ENCODE measurements at regions not wholly inside any gene's neighbourhood (a gene's known extent, or its start where the extent isn't known, plus 50 kb on each side); places are given as distances from the start of the nearest gene placed in this dataset.
"Not testable (repeated sequence)": the region's sequence is repeated elsewhere in the genome, so short reads cannot be mapped to it uniquely, and the experiment has no call there.

DNA sequence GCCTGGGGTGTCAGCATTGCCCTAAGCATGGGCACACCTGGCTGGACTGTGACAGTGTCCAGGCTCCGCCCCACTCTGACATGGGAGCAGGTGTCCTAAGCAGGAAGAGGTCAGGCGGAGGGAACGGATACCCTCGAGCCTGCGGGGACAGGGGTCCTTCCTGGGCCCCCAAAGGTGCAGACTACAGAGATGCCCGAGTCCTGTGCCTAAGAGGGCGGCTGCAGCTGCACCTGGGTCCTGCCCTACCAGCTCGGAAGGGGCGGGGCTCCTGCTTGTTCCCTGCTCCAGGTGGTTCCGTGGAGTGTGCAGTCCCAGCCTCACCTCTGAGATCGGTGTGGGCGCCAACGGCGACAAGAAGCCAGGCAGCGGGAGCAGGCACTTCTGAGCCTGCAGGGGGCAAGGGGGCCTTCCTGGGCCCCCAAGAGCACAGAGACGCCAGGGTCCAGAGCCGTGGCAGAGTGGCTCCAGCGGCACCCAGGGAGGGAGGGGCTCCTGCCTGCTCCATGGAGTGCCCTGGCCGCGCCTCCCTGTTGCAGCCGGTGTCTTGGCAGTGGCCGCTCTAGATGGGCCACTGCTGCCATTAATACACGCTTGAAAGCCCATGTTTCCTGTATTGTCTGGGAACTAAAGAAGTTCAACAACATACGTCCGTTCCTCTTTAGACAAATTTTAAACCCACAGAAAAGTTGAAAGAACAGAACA lies 64.5 kb upstream of the CACNA2D1 start:
- DNase-seq = no peak
- Histone ChIP-seq H3K9me3 (no peaks in the 10 kb centered on the region), H3K27me3 (no peaks in the 10 kb centered on the region), H3K4me1 (no peaks in the 10 kb centered on the region), H3K4me3 (ENCODE audit: low read depth, low read length) (no peak overlapping the region), H3K36me3 (no peaks in the 10 kb centered on the region)
- TF ChIP-seq, protein P1, sequence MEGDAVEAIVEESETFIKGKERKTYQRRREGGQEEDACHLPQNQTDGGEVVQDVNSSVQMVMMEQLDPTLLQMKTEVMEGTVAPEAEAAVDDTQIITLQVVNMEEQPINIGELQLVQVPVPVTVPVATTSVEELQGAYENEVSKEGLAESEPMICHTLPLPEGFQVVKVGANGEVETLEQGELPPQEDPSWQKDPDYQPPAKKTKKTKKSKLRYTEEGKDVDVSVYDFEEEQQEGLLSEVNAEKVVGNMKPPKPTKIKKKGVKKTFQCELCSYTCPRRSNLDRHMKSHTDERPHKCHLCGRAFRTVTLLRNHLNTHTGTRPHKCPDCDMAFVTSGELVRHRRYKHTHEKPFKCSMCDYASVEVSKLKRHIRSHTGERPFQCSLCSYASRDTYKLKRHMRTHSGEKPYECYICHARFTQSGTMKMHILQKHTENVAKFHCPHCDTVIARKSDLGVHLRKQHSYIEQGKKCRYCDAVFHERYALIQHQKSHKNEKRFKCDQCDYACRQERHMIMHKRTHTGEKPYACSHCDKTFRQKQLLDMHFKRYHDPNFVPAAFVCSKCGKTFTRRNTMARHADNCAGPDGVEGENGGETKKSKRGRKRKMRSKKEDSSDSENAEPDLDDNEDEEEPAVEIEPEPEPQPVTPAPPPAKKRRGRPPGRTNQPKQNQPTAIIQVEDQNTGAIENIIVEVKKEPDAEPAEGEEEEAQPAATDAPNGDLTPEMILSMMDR (IDR thresholded peaks at IDR 0.05; ENCODE audit: low read depth, low read length) = no peak

DNA sequence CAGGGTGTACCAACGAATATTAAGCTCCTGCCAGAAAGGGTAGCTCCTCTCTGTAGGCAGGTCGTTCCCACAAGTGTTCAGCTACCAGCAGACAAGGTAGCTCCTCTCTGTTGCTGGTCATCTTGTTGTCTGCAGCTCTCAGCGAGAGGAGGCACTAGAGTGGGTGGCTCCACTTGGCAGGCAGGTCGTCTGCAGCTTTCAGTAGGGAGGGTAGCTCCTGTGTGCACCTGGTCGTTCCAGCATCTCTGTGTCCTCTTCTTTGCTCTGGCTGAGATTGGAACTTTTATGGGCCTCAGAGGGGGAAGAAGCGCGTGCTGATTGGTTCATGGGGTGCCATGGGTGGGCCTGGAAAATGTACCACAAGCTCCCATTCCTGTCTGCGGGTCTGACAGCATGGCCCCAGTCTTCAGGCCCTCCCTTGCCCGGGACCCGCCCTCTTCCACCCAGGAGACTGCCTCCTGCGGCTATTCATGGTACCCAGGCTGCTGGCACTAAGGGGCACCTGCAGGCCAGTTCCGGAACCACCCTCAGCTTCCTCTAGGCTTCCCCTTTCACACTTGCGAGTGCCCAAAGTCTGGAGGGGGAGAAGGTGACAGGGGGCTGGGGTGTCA lies 63.9 kb upstream of the CACNA2D1 start:
- Histone ChIP-seq H3K4me1 (no peaks in the 10 kb centered on the region), H3K27me3 (no peaks in the 10 kb centered on the region), H3K36me3 (no peaks in the 10 kb centered on the region), H3K9me3 (no peaks in the 10 kb centered on the region), H3K4me3 (ENCODE audit: low read depth, low read length) (no peak overlapping the region)
- DNase-seq = no peak
- TF ChIP-seq, protein P1 (IDR thresholded peaks at IDR 0.05; ENCODE audit: low read depth, low read length) = no peak

DNA sequence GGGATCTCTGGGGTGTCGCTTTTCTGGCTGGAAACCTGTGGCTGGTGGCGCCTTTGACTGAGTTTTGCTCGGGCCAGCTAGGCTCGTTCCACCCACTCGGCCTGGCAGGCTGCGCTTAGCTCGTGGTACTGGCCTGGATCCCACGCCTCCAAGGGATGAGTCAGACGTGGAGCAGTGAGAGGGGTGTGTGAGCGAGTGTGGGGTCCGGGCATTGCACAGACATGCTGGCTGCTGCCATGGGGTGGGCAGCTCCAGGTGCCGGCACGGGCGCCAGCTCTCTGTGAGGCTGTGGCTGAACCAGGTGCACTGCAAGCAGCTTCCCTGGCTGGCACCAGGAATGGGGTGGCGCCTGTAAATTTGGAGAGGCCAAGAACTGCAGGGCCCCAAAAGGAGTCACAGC lies 63.1 kb upstream of the CACNA2D1 start:
- peak; percentile 38 for DNase-seq
- TF ChIP-seq, protein P1 (IDR thresholded peaks at IDR 0.05; ENCODE audit: low read depth, low read length) = no peak

DNA sequence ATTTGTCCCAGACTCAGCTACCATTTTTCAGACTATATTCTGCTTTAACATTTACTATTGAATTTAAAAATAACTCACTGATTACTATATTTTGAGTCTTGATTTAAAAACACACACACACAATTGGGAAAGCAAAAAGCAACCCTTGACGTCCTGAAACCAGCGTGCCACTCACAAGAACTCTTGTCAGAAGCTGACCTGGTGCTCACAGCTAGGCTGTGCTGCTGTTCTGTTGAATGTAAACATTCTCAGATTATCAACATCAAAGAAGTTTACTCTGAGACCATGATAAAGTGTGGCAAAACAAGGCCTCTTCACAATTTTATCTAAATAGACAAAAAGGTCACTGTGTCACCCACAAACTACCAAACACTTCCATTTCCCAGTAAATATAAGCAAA lies 62.6 kb upstream of the CACNA2D1 start:
- DNase-seq = no peak
- H3K4me1 ChIP-seq = no peaks in the 10 kb centered on the region
- H3K27me3 ChIP-seq = no peaks in the 10 kb centered on the region
- H3K4me3 ChIP-seq (ENCODE audit: low read depth, low read length) = no peak overlapping the region
- TF ChIP-seq, protein P1 (IDR thresholded peaks at IDR 0.05; ENCODE audit: low read depth, low read length) = no peak
- H3K9me3 ChIP-seq = no peaks in the 10 kb centered on the region
- H3K36me3 ChIP-seq = no peaks in the 10 kb centered on the region

More for the DNA sequence above, 63.1 kb upstream of the CACNA2D1 start:
- Histone ChIP-seq H3K9me3 (no peaks in the 10 kb centered on the region), H3K36me3 (no peaks in the 10 kb centered on the region), H3K4me1 (no peaks in the 10 kb centered on the region), H3K27me3 (no peaks in the 10 kb centered on the region), H3K4me3 (ENCODE audit: low read depth, low read length) (no peak overlapping the region)

DNA sequence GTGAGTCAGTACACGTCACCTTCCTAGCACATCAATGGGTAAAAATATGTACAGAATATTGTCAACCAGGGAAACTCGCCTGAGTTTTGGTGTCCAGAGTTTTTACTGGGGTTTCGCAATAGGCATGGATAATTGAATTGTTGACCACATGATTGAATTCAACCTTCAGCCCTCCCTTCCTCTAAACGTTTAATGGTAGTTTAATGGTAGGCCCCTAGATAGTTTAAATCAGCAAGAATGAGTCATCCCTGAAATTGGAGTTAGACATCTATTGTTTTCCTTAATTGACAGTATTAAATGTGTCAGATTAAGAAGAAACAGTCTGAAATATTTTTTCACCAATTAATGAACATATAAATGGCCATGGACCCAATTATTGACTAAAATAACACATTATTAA lies 57.8 kb upstream of the CACNA2D1 start:
- H3K9me3 ChIP-seq = no peaks in the 10 kb centered on the region
- H3K27me3 ChIP-seq = no peaks in the 10 kb centered on the region
- H3K4me3 ChIP-seq (ENCODE audit: low read depth, low read length) = no peak overlapping the region
- H3K36me3 ChIP-seq = no peaks in the 10 kb centered on the region
- DNase-seq = no peak
- TF ChIP-seq, protein P1 (IDR thresholded peaks at IDR 0.05; ENCODE audit: low read depth, low read length) = no peak
- no peaks in the 10 kb centered on the region for H3K4me1 ChIP-seq

DNA sequence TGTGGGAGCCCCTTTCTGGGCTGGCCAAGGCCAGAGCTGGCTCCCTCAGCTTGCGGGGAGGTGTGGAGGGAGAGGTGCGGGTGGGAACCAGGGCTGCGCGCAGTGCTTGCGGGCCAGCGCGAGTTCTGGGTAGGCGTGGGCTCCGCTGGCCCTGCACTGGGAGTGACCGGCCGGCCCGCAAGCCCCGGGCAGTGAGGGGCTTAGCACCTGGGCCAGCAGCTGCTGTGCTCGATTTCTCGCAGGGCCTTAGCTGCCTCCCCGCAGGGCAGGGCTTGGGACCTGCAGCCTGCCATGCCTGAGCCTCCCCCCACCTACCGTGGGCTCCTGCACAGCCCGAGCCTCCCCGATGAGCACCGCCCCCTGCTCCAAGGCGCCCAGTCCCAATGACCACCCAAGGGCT lies 56.0 kb upstream of the CACNA2D1 start:
- not testable (repeated sequence) for H3K27me3 ChIP-seq; H3K9me3 ChIP-seq; H3K36me3 ChIP-seq; H3K4me1 ChIP-seq; H3K4me3 ChIP-seq (ENCODE audit: low read depth, low read length); DNase-seq
